ENCODE measurements at regions not wholly inside any gene's neighbourhood (a gene's known extent, or its start where the extent isn't known, plus 50 kb on each side); places are given as distances from the start of the nearest gene placed in this dataset.
A peak's percentile ranks its signal among the peaks of the same experiment; 100 is the strongest.

GRCh38 chr13:69101841-69102240 lies 1005.8 kb upstream of the ATXN8OS start:
- no peaks in the 10 kb centered on the region; the same call in 1 of the 2 replicates for H3K9me3 ChIP-seq
- no peaks in the 10 kb centered on the region for H3K27me3 Mint-ChIP-seq (ENCODE audit: insufficient read depth, unreplicated experiment)
- no peaks in the 10 kb centered on the region for H3K27me3 ChIP-seq (replicated peaks; ENCODE audit: control insufficient read depth, insufficient read depth, low read length)
- H3K36me3 ChIP-seq (ENCODE audit: control insufficient read depth, insufficient read depth, low read length): no peaks in the 10 kb centered on the region
- TF ChIP-seq CTCF (IDR thresholded peaks at IDR 0.05; ENCODE audit: insufficient read depth in 1 of 2, low read depth in 1 of 2, low read length in 1 of 2, severe bottlenecking in 1 of 2, unreplicated experiment in 1 of 2): no peak
- no peak for DNase-seq
- no TSS peak for BruUV-seq (replicated peaks)
- H3K27ac Mint-ChIP-seq (ENCODE audit: unreplicated experiment): no peak overlapping the region
- POLR2A ChIA-PET: no interaction called here
- H3K4me1 Mint-ChIP-seq (ENCODE audit: low read depth, unreplicated experiment): no peaks in the 10 kb centered on the region
- H3K9me3 Mint-ChIP-seq (ENCODE audit: unreplicated experiment): no peaks in the 10 kb centered on the region
- intact Hi-C loops (cut with micrococcal nuclease; ENCODE audit: unreplicated experiment): no loop called here
- CTCF ChIA-PET: no interaction called here
- no peak overlapping the region for H3K4me3 Mint-ChIP-seq (ENCODE audit: unreplicated experiment)
- H3K4me3 ChIP-seq (ENCODE audit: low read depth, low read length): no peak overlapping the region
- no peaks in the 10 kb centered on the region for H3K36me3 Mint-ChIP-seq (ENCODE audit: insufficient read depth, unreplicated experiment)
- H3K4me1 ChIP-seq: no peaks in the 10 kb centered on the region

- ChIA-PET CTCF (no interaction called here), POLR2A (no interaction called here)
- no peak for DNase-seq
- H3K27ac Mint-ChIP-seq (ENCODE audit: unreplicated experiment): no peak overlapping the region
- no peaks in the 10 kb centered on the region for H3K9me3 Mint-ChIP-seq (ENCODE audit: unreplicated experiment)
- TF ChIP-seq CTCF (IDR thresholded peaks at IDR 0.05; ENCODE audit: insufficient read depth in 1 of 2, low read depth in 1 of 2, low read length in 1 of 2, severe bottlenecking in 1 of 2, unreplicated experiment in 1 of 2): no peak
- no peaks in the 10 kb centered on the region for H3K9me3 ChIP-seq
- no peaks in the 10 kb centered on the region for H3K27me3 ChIP-seq (replicated peaks; ENCODE audit: control insufficient read depth, insufficient read depth, low read length)
- intact Hi-C loops (cut with micrococcal nuclease; ENCODE audit: unreplicated experiment): loop anchor here (10.0 kb wide), 1 partner anchor 230 kb away; no protein-coding TSS in a partner anchor
- no TSS peak for BruUV-seq (replicated peaks)
- no peak overlapping the region for H3K4me3 Mint-ChIP-seq (ENCODE audit: unreplicated experiment)
- H3K36me3 Mint-ChIP-seq (ENCODE audit: insufficient read depth, unreplicated experiment): no peaks in the 10 kb centered on the region
- H3K4me1 Mint-ChIP-seq (ENCODE audit: low read depth, unreplicated experiment): no peaks in the 10 kb centered on the region
- H3K27me3 Mint-ChIP-seq (ENCODE audit: insufficient read depth, unreplicated experiment): no peaks in the 10 kb centered on the region
- no peak overlapping the region for H3K4me3 ChIP-seq (ENCODE audit: low read depth, low read length)
- H3K4me1 ChIP-seq: no peaks in the 10 kb centered on the region
- no peaks in the 10 kb centered on the region for H3K36me3 ChIP-seq (ENCODE audit: control insufficient read depth, insufficient read depth, low read length)
These were observed 1013.1 kb upstream of the ATXN8OS start for GRCh38 chr13:69094485-69094884.

GRCh38 chr13:69092615-69093322 lies 1014.9 kb upstream of the ATXN8OS start:
- ChIA-PET POLR2A (no interaction called here), CTCF (no interaction called here)
- no TSS peak for BruUV-seq (replicated peaks)
- Histone ChIP-seq H3K9me3 (no peaks in the 10 kb centered on the region), H3K36me3 (ENCODE audit: control insufficient read depth, insufficient read depth, low read length) (no peaks in the 10 kb centered on the region), H3K27me3 (replicated peaks; ENCODE audit: control insufficient read depth, insufficient read depth, low read length) (no peaks in the 10 kb centered on the region), H3K4me1 (no peaks in the 10 kb centered on the region), H3K4me3 (ENCODE audit: low read depth, low read length) (no peak overlapping the region)
- no peaks in the 10 kb centered on the region for H3K36me3 Mint-ChIP-seq (ENCODE audit: insufficient read depth, unreplicated experiment)
- H3K27ac Mint-ChIP-seq (ENCODE audit: unreplicated experiment): no peak overlapping the region
- H3K27me3 Mint-ChIP-seq (ENCODE audit: insufficient read depth, unreplicated experiment): no peaks in the 10 kb centered on the region
- no peak for DNase-seq
- no peak overlapping the region for H3K4me3 Mint-ChIP-seq (ENCODE audit: unreplicated experiment)
- H3K4me1 Mint-ChIP-seq (ENCODE audit: low read depth, unreplicated experiment): no peaks in the 10 kb centered on the region
- no peaks in the 10 kb centered on the region for H3K9me3 Mint-ChIP-seq (ENCODE audit: unreplicated experiment)
- intact Hi-C loops (cut with micrococcal nuclease; ENCODE audit: unreplicated experiment): loop anchor here (10.0 kb wide), 1 partner anchor 232 kb away; no protein-coding TSS in a partner anchor
- TF ChIP-seq CTCF (IDR thresholded peaks at IDR 0.05; ENCODE audit: insufficient read depth in 1 of 2, low read depth in 1 of 2, low read length in 1 of 2, severe bottlenecking in 1 of 2, unreplicated experiment in 1 of 2): peak in 1 of 2 experiments; percentile 12

All from Caco-2 (cell line).